ENCODE measurements at regions not wholly inside any gene's neighbourhood (a gene's known extent, or its start where the extent isn't known, plus 50 kb on each side); places are given as distances from the start of the nearest gene placed in this dataset.

- 97% methylated on average over 5 of the region's 5 CpGs for WGBS, 2 donors
- intact Hi-C loops (cut with DNase I), result no loop called here
These were observed 98.0 kb upstream of the CXCR4 start for GRCh38 chr2:136215908-136216472.

GRCh38 chr2:136215449-136215848, 97.5 kb upstream of the CXCR4 start:
- no peaks in the 10 kb centered on the region for H3K27me3 ChIP-seq

More at GRCh38 chr2:136215908-136216472, 98.0 kb upstream of the CXCR4 start:
- H3K27ac ChIP-seq, result no peak overlapping the region
- H3K9me3 ChIP-seq, result no peaks in the 10 kb centered on the region
- no peaks in the 10 kb centered on the region for H3K27me3 ChIP-seq
- TF ChIP-seq POLR2A (IDR thresholded peaks at IDR 0.05) (no peak), CTCF (IDR thresholded peaks at IDR 0.05) (no peak)
- H3K4me1 ChIP-seq, result no peaks in the 10 kb centered on the region
- H3K4me3 ChIP-seq (replicated peaks in 1 of 3), result no peak overlapping the region
- no peak for DNase-seq
- H3K36me3 ChIP-seq, result no peaks in the 10 kb centered on the region

GRCh38 chr2:136214307-136215200, 96.6 kb upstream of the CXCR4 start:
- WGBS, 2 donors, result 50 to 55% methylated on average over 5 of the region's 5 CpGs
- H3K27me3 ChIP-seq, result no peaks in the 10 kb centered on the region
- H3K27ac ChIP-seq, result no peak overlapping the region
- intact Hi-C loops (cut with DNase I), result no loop called here
- H3K9me3 ChIP-seq, result no peaks in the 10 kb centered on the region
- H3K4me1 ChIP-seq, result no peaks in the 10 kb centered on the region
- no peaks in the 10 kb centered on the region for H3K36me3 ChIP-seq
- no peak for DNase-seq
- no peak overlapping the region for H3K4me3 ChIP-seq (replicated peaks in 1 of 3)
- no peak for TF ChIP-seq CTCF (IDR thresholded peaks at IDR 0.05)
- TF ChIP-seq POLR2A (IDR thresholded peaks at IDR 0.05), result no peak

More at GRCh38 chr2:136215449-136215848, 97.5 kb upstream of the CXCR4 start:
- H3K4me3 ChIP-seq (replicated peaks in 1 of 3), result no peak overlapping the region
- no peaks in the 10 kb centered on the region for H3K36me3 ChIP-seq
- H3K27ac ChIP-seq, result no peak overlapping the region
- no peak for DNase-seq
- 93 to 95% methylated on average over 2 of the region's 2 CpGs for WGBS, 2 donors
- H3K9me3 ChIP-seq, result no peaks in the 10 kb centered on the region
- TF ChIP-seq POLR2A (IDR thresholded peaks at IDR 0.05) (no peak), CTCF (IDR thresholded peaks at IDR 0.05) (no peak)
- no peaks in the 10 kb centered on the region for H3K4me1 ChIP-seq
- intact Hi-C loops (cut with DNase I), result no loop called here

- intact Hi-C loops (cut with DNase I), result no loop called here
- TF ChIP-seq CTCF (IDR thresholded peaks at IDR 0.05) (no peak), POLR2A (IDR thresholded peaks at IDR 0.05) (no peak)
These were observed 95.9 kb upstream of the CXCR4 start for GRCh38 chr2:136213836-136214235.

More at GRCh38 chr2:136213836-136214235, 95.9 kb upstream of the CXCR4 start:
- no peaks in the 10 kb centered on the region for H3K4me1 ChIP-seq
- no peaks in the 10 kb centered on the region for H3K36me3 ChIP-seq
- H3K27me3 ChIP-seq, result no peaks in the 10 kb centered on the region
- 88 to 94% methylated on average over 3 of the region's 3 CpGs for WGBS, 2 donors
- no peaks in the 10 kb centered on the region for H3K9me3 ChIP-seq
- no peak for DNase-seq
- no peak overlapping the region for H3K4me3 ChIP-seq (replicated peaks in 1 of 3)
- H3K27ac ChIP-seq, result no peak overlapping the region

All from thyroid gland (tissue), 4 donors.